HG03159 (cell line): ENCODE measurements at regions not wholly inside any gene's neighbourhood (a gene's known extent, or its start where the extent isn't known, plus 50 kb on each side); places are given as distances from the start of the nearest gene placed in this dataset.

ENCODE experiments used
- ATAC-seq: cut with Tn5 transposase; IDR thresholded peaks from one replicate; pipeline ENCODE4 v1.9.1; 2021; ENCODE audit warnings: mild to moderate bottlenecking, moderate library complexity; ENCODE audit not compliant: unreplicated experiment

DNA sequence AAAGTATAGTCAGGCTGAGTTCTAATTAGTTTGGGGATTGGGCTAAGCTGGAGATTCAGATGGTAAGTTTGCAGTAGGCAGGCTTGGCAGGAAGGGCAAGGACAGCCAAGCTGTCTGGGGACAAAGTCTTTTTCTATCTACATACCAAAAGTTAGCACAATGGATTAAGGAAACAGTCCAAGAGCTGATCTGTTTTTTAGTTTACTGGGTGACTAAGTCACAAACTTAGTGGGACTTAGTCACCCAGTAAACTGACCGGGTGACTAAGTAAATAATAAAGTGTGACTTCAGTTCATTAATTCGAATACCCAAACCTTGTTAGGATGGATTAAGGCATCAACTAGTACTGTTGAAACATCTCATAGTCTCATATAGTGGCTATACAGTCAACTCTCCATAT is 1386.0 kb upstream of the CELF4 start:
- no peak for ATAC-seq

DNA sequence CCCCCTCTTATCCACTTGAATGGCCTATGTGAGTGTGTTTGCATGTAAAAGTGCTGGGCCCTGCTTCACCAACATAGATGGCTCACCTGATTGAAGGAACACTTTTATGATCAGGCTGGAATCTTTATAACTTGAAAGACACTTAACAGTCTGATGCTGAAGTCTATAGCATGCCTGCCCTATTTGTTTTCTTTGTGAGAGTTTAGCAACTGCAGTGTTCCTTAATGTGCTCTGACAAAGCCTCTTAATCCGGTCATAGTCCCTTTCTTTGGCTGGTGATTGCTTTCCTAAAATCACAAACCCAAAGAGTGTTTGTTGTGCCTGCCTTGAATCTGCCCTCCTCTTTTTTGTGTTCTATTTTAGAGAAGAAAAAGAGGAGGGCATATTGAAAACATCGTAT is 1382.8 kb upstream of the CELF4 start:
- ATAC-seq, result no peak

DNA sequence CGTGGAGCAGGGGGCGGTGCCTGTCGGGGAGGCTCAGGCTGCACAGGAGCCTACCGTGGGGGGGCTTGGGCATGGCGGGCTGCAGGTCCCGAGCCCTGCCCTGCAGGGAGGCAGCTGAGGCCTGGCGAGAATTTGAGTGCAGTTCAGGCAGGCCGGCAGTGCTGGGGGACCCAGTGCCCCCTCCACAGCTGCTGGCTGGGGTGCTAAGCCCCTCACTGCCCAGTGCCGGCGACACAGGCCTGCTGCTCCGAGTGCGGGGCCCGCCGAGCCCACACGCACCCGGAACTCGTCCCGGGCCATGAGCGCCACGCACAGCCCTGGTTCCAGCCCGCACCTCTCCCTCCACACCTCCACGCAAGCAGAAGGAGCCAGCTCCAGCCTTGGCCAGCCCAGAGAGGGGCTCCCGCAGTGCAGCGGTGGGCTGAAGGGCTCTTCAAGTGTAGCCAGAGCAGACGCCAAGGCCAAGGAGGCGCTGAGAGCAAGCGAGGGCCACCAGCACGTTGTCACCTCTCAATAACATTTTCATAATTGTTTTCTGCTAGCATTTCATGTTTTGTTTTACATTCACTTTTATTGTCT is 1378.9 kb upstream of the CELF4 start:
- ATAC-seq, result no peak

DNA sequence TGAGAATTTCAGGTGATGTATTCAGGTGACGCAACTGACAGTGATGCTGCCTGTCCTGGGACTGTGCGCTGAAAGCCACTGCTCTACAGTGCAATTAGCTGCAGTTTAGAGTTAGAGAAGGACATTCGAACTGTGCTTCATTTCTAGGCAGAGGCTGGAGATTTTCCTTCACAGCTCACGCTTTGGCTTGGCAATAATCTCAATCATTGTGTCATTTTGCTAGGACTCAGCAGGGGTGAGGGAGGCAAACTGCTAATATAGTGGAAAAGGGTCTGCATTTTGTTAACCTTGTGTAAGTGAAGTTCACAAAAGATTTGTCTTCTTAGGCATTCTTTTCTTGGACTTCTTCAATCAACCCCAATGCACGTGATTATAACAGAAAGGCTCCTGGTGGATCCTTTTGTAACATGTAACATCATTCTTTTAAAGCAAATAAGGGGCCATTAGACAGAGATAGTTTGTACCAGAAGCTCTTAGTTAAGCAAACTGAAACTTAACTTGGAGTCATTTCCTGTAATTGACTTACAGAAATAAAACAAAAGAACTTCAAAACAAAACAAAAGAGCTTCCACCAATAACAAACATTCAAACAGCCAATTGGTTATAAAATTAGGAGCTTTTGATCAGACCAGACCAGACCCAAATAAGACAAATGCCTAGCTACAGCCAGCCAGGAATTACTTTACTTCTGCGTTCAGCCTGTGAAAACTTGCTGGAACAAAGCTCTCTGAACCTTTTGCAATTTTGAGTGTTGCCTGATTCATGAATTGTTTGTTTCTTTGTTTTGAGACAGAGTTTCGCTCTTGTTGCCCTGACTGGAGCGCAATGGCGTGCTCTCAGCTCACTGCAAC is 1376.3 kb upstream of the CELF4 start:
- ATAC-seq, result peak; percentile 5

DNA sequence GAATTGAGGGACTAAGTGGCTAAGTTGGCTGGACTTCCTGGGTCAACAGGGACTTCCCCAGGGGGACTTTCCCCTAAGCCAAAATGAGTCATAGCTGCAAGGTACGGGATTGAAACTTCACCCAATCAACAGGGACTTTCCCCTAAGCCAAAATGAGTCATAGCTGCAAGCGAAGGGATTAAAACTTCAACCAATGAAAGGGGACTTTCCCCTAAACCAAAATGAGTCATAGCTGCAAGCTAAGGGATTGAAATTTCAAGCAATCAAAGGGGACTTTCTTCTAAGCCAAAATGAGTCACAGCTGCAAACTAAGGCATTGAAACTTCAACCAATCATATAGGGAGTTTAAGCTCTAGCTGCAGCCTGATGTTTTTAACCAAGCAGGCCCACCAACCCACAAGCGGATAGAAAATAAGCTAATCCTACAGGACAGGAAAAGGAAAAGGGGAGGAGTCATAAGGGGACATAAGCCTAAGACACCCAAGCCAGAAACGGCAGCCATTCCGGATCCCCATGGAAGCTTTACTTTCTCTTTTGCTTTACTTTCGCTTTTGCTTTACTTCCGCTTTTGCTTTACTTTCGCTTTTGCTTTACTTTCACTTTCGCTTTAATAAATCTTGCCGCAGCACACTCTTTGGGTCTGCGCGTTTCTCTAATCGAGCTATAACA is 1375.4 kb upstream of the CELF4 start:
- ATAC-seq, result peak; percentile 74

DNA sequence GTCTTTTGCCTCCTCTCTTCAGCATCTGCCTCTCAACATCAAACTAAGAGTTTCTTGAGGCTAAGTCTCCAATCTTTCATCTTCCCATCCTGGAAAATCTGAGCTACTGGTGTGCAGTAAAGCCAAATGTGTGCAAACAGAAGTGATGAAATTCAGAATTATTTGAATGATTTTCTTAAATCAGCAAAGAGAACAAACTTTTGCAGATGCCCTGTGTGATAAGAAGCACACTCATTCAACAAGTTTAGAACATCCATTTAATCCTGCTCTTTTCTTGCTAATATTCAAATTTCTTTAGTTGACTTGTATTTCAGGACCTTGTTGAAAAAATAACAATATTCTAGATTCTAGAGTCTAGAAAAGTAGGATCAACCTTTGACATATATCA is 1374.9 kb upstream of the CELF4 start:
- ATAC-seq, result peak; percentile 29

DNA sequence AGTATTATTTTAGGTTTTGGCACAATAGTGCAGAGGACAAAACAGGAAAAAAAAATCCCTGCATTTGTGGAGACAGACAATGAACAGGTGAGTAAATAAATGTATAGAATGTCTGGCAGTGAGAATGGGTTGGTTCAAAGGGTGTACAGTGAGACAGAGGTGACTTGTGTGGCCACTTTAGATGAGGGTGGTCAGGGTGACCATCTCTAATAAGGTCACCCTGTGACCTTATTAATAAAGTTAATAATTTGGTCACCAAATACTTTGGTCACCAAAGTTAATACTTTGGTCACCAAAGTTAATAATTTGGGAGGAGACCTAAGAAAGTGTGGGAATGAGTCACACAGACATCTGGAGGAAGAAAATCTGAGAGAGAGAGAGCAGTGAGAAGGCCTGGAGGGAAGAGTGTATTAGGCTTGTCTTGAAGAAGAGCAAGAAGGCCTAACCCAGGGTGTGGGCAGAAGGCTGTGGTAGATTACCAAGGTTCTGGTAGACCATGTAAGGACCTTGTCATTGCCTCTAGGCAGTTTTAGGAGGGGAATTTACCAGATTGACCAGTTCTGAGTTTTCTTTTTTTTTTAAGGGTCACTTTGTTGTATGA is 1368.4 kb upstream of the CELF4 start:
- peak; percentile 69 for ATAC-seq

DNA sequence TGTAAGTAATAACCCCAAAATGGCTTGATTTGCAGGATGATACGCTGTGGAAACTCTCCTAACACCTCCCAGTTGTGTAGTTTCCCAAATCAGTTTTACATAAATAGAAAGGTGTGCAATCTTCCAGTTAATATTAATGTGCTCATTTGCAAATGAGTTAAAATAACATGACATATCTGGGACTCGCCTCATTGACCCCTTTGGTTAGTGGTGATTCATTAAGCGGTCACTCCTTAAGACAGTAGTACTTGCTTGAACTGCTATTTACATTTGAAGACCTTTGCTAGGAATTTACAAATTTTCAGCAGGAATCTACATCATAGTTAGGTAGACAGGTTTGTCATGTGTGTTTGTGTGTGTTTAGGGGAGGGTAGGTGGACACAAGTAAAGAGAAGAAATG is 1367.7 kb upstream of the CELF4 start:
- ATAC-seq, result peak; percentile 37

DNA sequence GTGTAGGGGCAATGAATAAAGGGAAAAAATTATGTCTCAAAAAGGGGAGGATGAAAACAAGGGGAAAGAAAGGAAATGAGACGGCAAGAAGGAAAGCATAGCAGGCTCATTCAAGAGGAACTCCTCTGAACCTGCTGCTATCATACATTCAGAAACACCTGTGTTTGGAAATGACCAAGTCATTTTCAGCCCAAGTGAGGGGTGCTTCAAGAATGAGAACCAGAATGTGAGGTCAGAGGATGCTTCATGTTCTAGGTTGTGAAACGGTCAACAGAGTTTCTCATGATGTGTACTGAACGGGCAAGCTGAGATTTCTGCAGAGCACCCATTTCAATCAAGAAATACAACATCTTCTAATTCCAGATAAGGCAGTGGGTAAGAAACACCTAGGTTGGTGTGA is 1367.2 kb upstream of the CELF4 start:
- peak; percentile 75 for ATAC-seq

DNA sequence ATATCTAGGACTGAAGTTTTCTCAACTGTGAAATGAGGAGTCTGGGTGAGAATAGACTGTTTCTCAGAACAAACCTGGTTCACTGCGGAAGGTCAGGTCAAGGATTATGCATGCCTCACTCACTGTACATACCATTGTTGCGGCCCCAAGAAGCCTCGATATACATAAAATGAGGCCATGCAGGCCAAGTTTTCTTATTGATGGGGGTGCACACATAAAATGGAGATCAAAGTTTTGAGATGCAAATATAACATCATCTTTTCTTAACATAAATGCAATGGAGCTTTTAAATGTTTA is 1366.1 kb upstream of the CELF4 start:
- no peak for ATAC-seq

DNA sequence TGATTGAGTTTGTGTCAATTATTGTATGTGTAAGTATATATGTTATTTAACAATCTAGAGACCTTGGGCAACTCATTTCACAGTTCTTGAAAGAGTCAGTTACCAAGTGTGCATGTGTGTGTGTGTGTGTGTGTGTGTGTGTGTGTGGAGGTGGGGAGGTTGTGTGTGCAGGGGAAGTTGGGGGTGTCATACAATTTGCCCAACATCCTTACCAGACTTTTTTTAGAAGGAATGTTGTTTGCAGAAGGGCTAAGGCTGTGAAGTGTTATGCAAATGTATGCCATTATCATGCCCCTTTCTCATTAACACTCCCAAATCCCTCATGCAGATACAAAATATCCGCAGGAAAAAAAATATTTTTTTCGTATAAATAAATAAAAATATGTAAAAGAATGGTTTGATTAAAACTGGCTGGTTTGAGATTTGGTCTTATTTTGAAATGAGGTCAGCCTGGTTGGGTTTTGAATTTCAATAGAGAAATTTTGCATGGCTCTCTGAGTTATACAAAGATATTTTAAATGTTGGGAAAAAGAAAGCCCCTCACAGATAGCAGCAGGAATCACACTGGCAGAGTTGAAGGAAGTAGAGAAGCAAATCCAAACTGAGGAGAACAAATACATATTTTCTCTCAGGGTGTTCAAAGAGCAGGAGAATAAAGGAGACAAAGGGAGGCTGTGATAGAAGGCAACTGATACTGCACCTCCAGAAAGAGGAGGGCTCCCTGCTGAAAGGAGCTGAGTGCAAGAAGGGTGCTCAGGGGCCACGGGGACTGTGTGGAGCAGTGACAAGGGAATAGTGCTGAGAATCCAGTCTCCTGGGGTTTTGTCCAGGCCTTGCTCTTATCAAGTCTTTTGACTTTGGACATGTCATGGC is 1365.5 kb upstream of the CELF4 start:
- ATAC-seq, result no peak

DNA sequence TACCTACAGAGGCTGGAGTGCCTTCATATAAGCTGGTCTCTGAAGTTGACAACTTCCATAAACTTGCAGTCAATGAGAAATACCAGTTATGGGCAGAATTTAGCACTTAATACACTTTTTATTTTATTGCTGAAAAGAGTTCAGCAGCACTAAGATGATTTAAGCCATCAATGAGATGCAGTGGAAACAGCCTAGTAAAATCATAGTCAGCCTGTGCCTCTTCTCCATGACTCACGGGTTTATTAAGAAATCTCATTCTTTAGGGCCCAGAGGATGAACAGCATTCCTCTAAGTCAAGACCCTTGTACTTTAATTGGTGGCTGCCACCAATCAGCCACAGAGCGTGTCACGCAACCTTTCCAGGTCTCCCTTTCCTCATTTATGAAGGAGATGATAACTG is 1357.9 kb upstream of the CELF4 start:
- ATAC-seq, result no peak

DNA sequence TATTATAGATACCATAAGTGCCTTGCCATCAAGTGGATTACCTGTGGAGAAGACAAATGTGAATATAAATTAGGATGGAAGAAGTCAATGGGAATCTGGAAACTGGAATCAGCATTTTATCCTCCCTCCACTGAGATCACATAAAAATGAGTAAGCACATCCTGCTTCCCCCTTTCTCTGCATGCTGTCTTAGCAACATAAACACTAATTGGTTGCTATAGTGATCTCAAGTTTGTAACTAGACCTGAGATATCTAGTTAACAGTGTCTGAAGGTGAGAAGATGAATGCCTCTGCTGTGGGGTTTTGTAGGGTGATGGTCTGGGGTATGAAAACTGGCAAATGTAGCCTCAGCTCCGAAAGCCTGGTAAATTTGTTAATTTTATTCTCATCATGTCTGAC is 1357.5 kb upstream of the CELF4 start:
- ATAC-seq, result no peak

DNA sequence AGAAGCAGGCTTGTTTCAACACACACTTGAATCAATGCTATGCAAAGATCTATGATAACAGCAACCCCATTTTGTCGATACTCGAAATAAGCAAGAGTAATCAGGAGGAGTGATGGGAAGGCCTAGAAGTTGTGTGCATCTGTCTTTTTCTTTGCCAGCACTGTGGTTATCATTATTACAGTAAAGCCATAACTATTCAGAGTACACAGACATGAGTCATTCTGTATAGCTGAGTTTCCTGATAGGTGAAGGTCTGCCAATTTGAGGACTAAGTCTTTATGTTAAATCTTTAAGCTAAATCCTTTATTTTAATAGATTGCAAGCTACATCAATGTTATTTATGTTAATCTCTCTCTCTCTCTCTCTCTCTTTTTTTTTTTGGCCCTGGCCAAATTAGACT is 1344.4 kb upstream of the CELF4 start:
- ATAC-seq, result no peak

DNA sequence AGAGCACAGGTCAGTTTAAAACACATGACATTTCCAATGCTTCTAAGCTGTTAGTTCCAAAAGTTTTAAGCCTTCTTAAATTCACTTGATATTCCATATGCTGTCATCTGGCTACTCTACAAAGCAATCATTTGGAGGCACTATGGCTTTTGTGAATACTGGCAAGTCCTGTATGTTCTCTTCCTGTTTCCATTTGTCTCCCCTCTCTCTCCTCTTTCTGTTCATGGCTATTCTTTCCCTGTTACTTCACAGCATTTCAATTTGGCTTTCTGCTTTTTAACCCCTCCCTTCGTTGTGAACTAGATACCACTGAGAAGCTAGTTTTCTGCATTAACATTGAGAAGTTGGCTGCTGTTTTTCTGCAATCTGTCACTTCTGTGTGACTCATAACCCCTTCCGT is 1337.2 kb upstream of the CELF4 start:
- ATAC-seq, result no peak

DNA sequence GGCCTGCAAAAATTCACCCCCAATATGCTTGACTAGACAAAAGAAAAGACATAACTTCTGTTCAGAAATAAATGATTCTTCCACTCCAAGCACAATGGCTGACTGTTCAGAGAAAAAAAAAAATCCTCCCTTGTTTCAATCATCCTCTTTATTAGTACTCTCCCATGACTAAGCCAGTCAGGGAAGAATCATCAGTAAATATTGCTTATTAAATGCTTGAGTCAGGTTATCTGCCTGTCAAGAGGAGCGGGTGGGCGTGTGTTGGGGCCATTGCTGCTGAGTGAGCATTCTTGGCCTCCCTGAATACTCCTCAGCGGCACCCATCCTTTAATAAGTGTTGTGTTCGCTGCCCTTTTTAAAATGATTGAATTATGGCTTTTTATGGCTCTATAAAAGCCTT is 1334.8 kb upstream of the CELF4 start:
- no peak for ATAC-seq

DNA sequence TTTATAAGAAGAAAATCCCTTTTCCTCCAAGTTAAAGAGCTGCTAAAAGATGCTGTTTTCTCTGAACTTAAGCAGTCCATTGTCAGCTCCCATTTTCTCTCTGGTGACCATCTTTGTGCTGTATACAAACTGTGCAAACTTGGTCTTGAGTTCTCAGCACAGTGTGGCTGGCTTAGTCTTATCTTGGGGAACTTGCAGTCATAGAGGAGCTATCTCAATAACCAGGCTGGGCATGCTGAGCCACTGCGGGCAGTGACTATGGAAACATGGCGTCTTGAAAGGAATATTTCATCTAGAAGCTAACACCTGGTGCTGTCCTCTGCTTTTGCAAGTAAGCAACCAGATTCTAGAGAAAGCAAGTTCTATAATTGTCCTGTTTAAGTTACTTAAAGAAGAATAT is 1334.4 kb upstream of the CELF4 start:
- ATAC-seq, result no peak

DNA sequence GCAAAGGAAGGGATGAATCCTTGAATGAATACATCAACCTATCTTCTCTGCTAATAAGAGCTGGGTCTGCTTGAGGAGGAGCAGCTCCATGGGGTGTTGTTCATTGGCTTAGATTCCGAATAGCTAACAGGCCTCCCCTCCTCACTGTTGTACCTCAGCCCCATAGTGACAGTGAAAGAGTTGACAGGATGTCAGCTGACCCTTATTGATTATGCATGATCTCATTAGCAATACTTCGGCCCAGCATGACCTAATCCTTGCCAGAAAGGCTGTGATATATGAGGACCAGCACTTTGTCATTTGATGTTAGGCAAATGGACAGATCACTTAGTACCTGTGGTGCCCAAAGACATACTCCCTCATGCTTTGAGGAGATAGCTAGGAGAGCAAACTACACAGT is 1333.7 kb upstream of the CELF4 start:
- ATAC-seq, result no peak

DNA sequence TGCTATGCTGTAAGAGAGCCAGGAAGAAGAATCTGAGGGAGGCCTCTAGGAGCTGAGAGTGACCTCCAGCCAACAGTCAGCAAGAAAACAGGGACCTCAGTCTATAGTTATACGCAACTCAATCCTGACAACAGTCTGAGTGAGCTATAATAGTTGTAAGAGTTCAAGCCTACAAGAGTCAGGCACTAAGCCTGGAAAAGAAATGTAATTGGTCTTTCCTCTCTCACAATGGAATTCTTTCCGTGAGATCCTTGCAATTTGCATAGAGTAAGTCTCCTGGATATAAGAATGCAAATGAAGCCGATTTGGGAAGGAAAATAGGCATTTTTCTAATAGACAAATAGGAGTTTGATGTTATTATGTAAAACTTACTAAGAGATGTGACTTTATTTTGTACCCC is 1332.6 kb upstream of the CELF4 start:
- no peak for ATAC-seq

DNA sequence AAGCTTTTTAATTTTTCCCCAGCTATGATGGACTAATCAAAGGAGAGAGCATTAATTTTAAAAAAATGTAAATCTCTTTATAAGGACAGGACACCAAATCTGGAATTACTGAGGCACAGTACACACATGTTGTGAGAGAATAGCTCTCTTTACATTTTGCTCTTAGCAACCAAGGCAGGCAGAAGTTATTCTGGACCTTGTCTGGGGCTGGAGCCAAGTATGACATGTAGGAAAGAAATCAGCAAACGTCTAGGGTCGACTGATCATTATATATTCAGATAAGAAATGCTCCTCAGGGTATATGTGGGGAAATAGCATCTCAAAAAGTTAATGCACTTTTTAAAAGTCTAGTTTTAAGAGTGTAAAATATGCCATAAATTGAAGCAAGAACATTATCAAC is 1330.0 kb upstream of the CELF4 start:
- ATAC-seq, result no peak

DNA sequence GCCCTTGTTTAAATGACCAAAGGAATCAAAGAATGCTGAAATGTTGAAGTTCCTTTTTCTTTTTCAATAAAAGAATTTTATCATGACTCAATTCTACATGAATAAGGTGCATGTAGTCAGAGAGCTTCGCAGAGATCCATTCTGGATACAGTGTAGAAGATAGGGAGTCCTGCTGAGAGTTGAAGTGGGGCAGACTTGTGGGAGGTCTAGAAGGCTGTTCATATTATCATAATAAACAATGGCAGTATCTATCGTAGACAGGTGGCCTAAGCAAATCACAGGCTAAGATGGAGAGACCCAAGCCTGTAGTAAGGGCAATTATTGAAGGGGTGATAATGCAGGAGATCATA is 1322.0 kb upstream of the CELF4 start:
- no peak for ATAC-seq
